ENCODE measurements at regions not wholly inside any gene's neighbourhood (a gene's known extent, or its start where the extent isn't known, plus 50 kb on each side); places are given as distances from the start of the nearest gene placed in this dataset.

GRCh38 chr14:25101276-25101675 is 51.3 kb upstream of the STXBP6 start:
- no peaks in the 10 kb centered on the region for H3K9me3 ChIP-seq
- no peak for DNase-seq
- no peak overlapping the region for H3K27ac ChIP-seq
- no peaks in the 10 kb centered on the region for H3K36me3 ChIP-seq
- TF ChIP-seq CTCF (IDR thresholded peaks at IDR 0.05): no peak
- H3K4me1 ChIP-seq: no peaks in the 10 kb centered on the region
- H3K4me3 ChIP-seq: no peak overlapping the region
- H3K27me3 ChIP-seq: no peaks in the 10 kb centered on the region
- H3K9ac ChIP-seq (ENCODE audit: low read depth in 2 of 2, low read length in 2 of 2): no peak overlapping the region
- intact Hi-C loops (cut with DNase I): no loop called here

Measured in colonic mucosa (tissue), 4 donors.